GM12878 (cell line): ENCODE measurements at regions not wholly inside any gene's neighbourhood (a gene's known extent, or its start where the extent isn't known, plus 50 kb on each side); places are given as distances from the start of the nearest gene placed in this dataset.

Experiments
- ATAC-seq: fragments of 200-7000 bp; cut with Tn5 transposase; 3 replicates; pipeline ENCODE4 v1.9.1; 2020; ENCODE audit warnings: mild to moderate bottlenecking, moderate library complexity
- BruUV-seq: library from RNA; stranded (reverse); fragments of 400-500 nt; replicated peaks from 2 replicates; lab custom pipeline; 2021; lab: Mats Ljungman, UMichigan
- CTCF ChIA-PET: fragments of 300-600 bp; sonication (Branson Sonifier 250); formaldehyde crosslinking; extraction: SDS; loops from one replicate; lab custom pipeline; 2021; ENCODE audit warnings: inconsistent platforms; lab: Yijun Ruan, JAX
- POLR2A ChIA-PET: fragments of 350-600 bp; formaldehyde crosslinking; extraction: SDS; loops from one replicate; lab custom pipeline; 2021; ENCODE audit warnings: inconsistent platforms; lab: Charles Lee
- RAD21 ChIA-PET: fragments of 300-600 bp; sonication (Branson Sonifier 250); formaldehyde crosslinking; loops from one replicate; lab custom pipeline; 2023; ENCODE audit warnings: antibody characterized with exemption; ENCODE audit not compliant: unreplicated experiment; lab: Charles Lee
- SMC1A ChIA-PET: fragments of 300-600 bp; sonication (Branson Sonifier 250); formaldehyde crosslinking; loops from one replicate; lab custom pipeline; 2023; ENCODE audit not compliant: unreplicated experiment, uncharacterized antibody; lab: Charles Lee
- DNase-seq: peaks from one replicate; pipeline ENCODE4 v3.0.0-alpha.2; 2011; ENCODE audit warnings: low read depth, low spot score
- FAIRE-seq: peaks from 3 replicates; lab custom pipeline; 2011; peaks lifted over from hg19 to GRCh38; lab: Jason Lieb, UNC
- H2AFZ ChIP-seq: 2 replicates; pipeline ENCODE4 v1.6.0; 2011; ENCODE audit warnings: low read depth, low read length, control low read depth; ENCODE audit not compliant: control insufficient read depth
- H3K27ac ChIP-seq: 2 replicates; pipeline ENCODE4 v1.5.1; 2011; ENCODE audit warnings: control low read depth; ENCODE audit not compliant: control insufficient read depth, insufficient read depth
- H3K27me3 ChIP-seq, 2 experiments: replicated peaks in 1 of 2; 2 replicates each; pipeline versions ENCODE4 v1.6.0 to v1.6.1; 2011; ENCODE audit warnings: low read length in 1 of 2; ENCODE audit not compliant: control insufficient read depth in 2 of 2, insufficient read depth in 2 of 2
- H3K36me3 ChIP-seq, 2 experiments: 2 replicates each; pipeline ENCODE4 v1.5.1; 2011; ENCODE audit warnings: low read length in 1 of 2; ENCODE audit not compliant: control insufficient read depth in 2 of 2, insufficient read depth in 2 of 2
- H3K4me1 ChIP-seq: 2 replicates; pipeline ENCODE4 v1.6.1; 2011; ENCODE audit warnings: mild to moderate bottlenecking, low read length, moderate library complexity, mixed read lengths; ENCODE audit not compliant: control insufficient read depth, insufficient read depth
- H3K4me2 ChIP-seq: 2 replicates; pipeline ENCODE4 v1.6.0; 2011; ENCODE audit warnings: control low read depth; ENCODE audit not compliant: control insufficient read depth, insufficient read depth
- H3K4me3 ChIP-seq: fragments of 200-600 bp; sonication (generic); 2 replicates; pipeline ENCODE4 v1.5.1; 2016
- H3K79me2 ChIP-seq: 2 replicates; pipeline ENCODE4 v1.6.0; 2011; ENCODE audit warnings: low read length; ENCODE audit not compliant: control insufficient read depth, insufficient read depth
- H3K9ac ChIP-seq: 2 replicates; pipeline ENCODE4 v1.8.0; 2011; ENCODE audit warnings: low read length, control low read depth, mixed read lengths; ENCODE audit not compliant: control insufficient read depth, insufficient read depth
- H3K9me3 ChIP-seq: replicated peaks from 3 replicates; pipeline ENCODE4 v1.5.1; 2011; ENCODE audit warnings: mild to moderate bottlenecking, low read length; ENCODE audit not compliant: control insufficient read depth, insufficient read depth
- H4K20me1 ChIP-seq: 2 replicates; pipeline ENCODE4 v1.6.0; 2011; ENCODE audit not compliant: control insufficient read depth, insufficient read depth
- BCL3 ChIP-seq: IDR thresholded peaks from 2 replicates; pipeline ENCODE4 v1.6.1; 2011; ENCODE audit warnings: borderline replicate concordance, low read depth, mild to moderate bottlenecking, moderate library complexity, low read length; ENCODE audit not compliant: insufficient read depth, poor library complexity, severe bottlenecking
- CREB1 ChIP-seq: IDR thresholded peaks from 2 replicates; pipeline ENCODE4 v1.6.1; 2012; ENCODE audit warnings: low read depth, mild to moderate bottlenecking, inconsistent platforms
- E2F4 ChIP-seq: IDR thresholded peaks from 2 replicates; pipeline ENCODE4 v1.6.1; 2012; ENCODE audit warnings: low read depth, low read length, improper control_type of control experiment
- NR2C2 ChIP-seq: IDR thresholded peaks from 2 replicates; pipeline ENCODE4 v1.6.1; 2011; ENCODE audit warnings: borderline replicate concordance, low read depth; ENCODE audit not compliant: control insufficient read depth, insufficient read length
- POLR2AphosphoS5 ChIP-seq: IDR thresholded peaks from 2 replicates; pipeline ENCODE4 v1.6.1; 2011; ENCODE audit warnings: mild to moderate bottlenecking, low read length, inconsistent platforms
- RB1 ChIP-seq: fragments of 450-650 bp; formaldehyde crosslinking; IDR thresholded peaks from 2 replicates; pipeline ENCODE4 v1.6.1; 2017; ENCODE audit warnings: mild to moderate bottlenecking, borderline replicate concordance
- SMARCA5 ChIP-seq: fragments of 450-650 bp; IDR thresholded peaks from 2 replicates; pipeline ENCODE4 v1.6.1; 2017; ENCODE audit warnings: mild to moderate bottlenecking
- WGBS: methylation state at CpG from one replicate; pipeline ENCODE4 v1.1.6; 2016; ENCODE audit warnings: low lambda C conversion rate; ENCODE audit not compliant: insufficient replicate concordance, insufficient coverage; ENCODE audit errors: missing lambda C conversion rate; 5-methylcytosine and 5-hydroxymethylcytosine counted together
- in situ Hi-C: fragments of 300-500 bp; cut with MboI; formaldehyde crosslinking; loops from 9 replicates; pipeline ENCODE4 v1.14.3; 2018; ENCODE audit warnings: mixed read lengths
- intact Hi-C: fragments of 100-400 bp; cut with micrococcal nuclease; formaldehyde crosslinking; loops from one replicate; pipeline ENCODE4 v1.14.2; 2022; ENCODE audit not compliant: unreplicated experiment
- TF ChIP-seq, protein P1 (sequence below): fragments of 450-650 bp; IDR thresholded peaks from 2 replicates; pipeline ENCODE4 v1.6.1; 2018; ENCODE audit warnings: mild to moderate bottlenecking, low read depth, moderate library complexity; ENCODE audit not compliant: partially characterized antibody
- TF ChIP-seq, protein P2 (sequence below): IDR thresholded peaks from 2 replicates; pipeline ENCODE4 v1.6.1; 2012; ENCODE audit warnings: low read length, inconsistent platforms

DNA sequence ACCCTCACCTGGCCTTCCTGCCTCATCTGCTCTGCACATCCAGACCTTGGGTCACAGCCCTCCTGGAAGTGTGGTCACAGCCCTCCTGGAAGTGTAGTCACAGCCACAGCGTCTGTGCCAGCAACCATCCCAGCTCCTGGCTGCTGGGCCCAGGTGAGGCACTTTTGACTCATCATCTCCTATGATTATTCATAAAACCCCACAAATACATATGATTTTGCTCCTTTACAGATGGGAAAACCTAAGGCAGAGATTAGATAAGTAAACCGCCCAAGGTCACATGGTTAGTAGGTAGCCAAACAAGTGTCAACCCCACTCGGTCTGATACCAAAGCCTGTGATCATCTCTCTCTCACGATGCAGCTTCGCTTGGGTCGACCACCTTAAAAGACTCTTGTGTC is 94.3 kb downstream of the PRLHR start (continued):
- no peak for TF ChIP-seq NR2C2
- TF ChIP-seq RB1 = no peak
- TF ChIP-seq POLR2AphosphoS5 = no peak
- no peak for TF ChIP-seq BCL3
- TF ChIP-seq, protein P1, sequence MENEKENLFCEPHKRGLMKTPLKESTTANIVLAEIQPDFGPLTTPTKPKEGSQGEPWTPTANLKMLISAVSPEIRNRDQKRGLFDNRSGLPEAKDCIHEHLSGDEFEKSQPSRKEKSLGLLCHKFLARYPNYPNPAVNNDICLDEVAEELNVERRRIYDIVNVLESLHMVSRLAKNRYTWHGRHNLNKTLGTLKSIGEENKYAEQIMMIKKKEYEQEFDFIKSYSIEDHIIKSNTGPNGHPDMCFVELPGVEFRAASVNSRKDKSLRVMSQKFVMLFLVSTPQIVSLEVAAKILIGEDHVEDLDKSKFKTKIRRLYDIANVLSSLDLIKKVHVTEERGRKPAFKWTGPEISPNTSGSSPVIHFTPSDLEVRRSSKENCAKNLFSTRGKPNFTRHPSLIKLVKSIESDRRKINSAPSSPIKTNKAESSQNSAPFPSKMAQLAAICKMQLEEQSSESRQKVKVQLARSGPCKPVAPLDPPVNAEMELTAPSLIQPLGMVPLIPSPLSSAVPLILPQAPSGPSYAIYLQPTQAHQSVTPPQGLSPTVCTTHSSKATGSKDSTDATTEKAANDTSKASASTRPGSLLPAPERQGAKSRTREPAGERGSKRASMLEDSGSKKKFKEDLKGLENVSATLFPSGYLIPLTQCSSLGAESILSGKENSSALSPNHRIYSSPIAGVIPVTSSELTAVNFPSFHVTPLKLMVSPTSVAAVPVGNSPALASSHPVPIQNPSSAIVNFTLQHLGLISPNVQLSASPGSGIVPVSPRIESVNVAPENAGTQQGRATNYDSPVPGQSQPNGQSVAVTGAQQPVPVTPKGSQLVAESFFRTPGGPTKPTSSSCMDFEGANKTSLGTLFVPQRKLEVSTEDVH = no peak
- TF ChIP-seq CREB1 = no peak

GRCh38 chr10:118500477-118501104 is 94.9 kb downstream of the PRLHR start:
- H3K27me3 ChIP-seq = no peaks in the 10 kb centered on the region
- TF ChIP-seq E2F4 (no peak), SMARCA5 (no peak)
- TF ChIP-seq, protein P1 = no peak
- TF ChIP-seq, protein P2, sequence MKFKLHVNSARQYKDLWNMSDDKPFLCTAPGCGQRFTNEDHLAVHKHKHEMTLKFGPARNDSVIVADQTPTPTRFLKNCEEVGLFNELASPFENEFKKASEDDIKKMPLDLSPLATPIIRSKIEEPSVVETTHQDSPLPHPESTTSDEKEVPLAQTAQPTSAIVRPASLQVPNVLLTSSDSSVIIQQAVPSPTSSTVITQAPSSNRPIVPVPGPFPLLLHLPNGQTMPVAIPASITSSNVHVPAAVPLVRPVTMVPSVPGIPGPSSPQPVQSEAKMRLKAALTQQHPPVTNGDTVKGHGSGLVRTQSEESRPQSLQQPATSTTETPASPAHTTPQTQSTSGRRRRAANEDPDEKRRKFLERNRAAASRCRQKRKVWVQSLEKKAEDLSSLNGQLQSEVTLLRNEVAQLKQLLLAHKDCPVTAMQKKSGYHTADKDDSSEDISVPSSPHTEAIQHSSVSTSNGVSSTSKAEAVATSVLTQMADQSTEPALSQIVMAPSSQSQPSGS = no peak
- TF ChIP-seq, all 136 proteins: peak for 0
- H3K4me2 ChIP-seq = no peak overlapping the region
- no TSS peak for BruUV-seq
- ChIA-PET SMC1A (no interaction called here), RAD21 (no interaction called here), POLR2A (no interaction called here), CTCF (no interaction called here)
- H3K9me3 ChIP-seq = no peaks in the 10 kb centered on the region
- H3K36me3 ChIP-seq = no peaks in the 10 kb centered on the region
- intact Hi-C loops (no loop called here), in situ Hi-C loops (no loop called here)
- FAIRE-seq (no peak), DNase-seq (no peak), ATAC-seq (no peak)
- H3K4me3 ChIP-seq = no peak overlapping the region
- H2AFZ ChIP-seq = no peak overlapping the region
- H3K4me1 ChIP-seq = no peaks in the 10 kb centered on the region
- WGBS = 17% methylated on average over 6 of the region's 6 CpGs
- H3K27ac ChIP-seq = no peak overlapping the region
- no peaks in the 10 kb centered on the region for H4K20me1 ChIP-seq
- no peaks in the 10 kb centered on the region for H3K79me2 ChIP-seq
- H3K9ac ChIP-seq = no peak overlapping the region
